Osteocyte (in vitro differentiated cells): ENCODE measurements at regions not wholly inside any gene's neighbourhood (a gene's known extent, or its start where the extent isn't known, plus 50 kb on each side); places are given as distances from the start of the nearest gene placed in this dataset.

ENCODE experiments used
- DNase-seq: peaks from one replicate; pipeline ENCODE4 v3.0.0; 2021; ENCODE audit warnings: mixed read lengths; ENCODE audit not compliant: unreplicated experiment; ENCODE audit errors: extremely low spot score
- H3K27ac Mint-ChIP-seq: one replicate; pipeline ENCODE4 v1.8.0; 2021; ENCODE audit warnings: mild to moderate bottlenecking, mixed read lengths; ENCODE audit not compliant: unreplicated experiment
- H3K27me3 Mint-ChIP-seq: one replicate; pipeline ENCODE4 v1.8.0; 2021; ENCODE audit warnings: mixed read lengths; ENCODE audit not compliant: unreplicated experiment
- H3K36me3 Mint-ChIP-seq: one replicate; pipeline ENCODE4 v1.8.0; 2021; ENCODE audit warnings: mixed read lengths; ENCODE audit not compliant: unreplicated experiment
- H3K4me1 Mint-ChIP-seq: one replicate; pipeline ENCODE4 v1.8.0; 2021; ENCODE audit warnings: mixed read lengths; ENCODE audit not compliant: unreplicated experiment
- H3K4me3 Mint-ChIP-seq: one replicate; pipeline ENCODE4 v1.8.0; 2021; ENCODE audit warnings: mild to moderate bottlenecking, moderate library complexity, mixed read lengths; ENCODE audit not compliant: unreplicated experiment
- H3K9me3 Mint-ChIP-seq: one replicate; pipeline ENCODE4 v1.8.0; 2021; ENCODE audit warnings: mixed read lengths; ENCODE audit not compliant: unreplicated experiment
- CTCF ChIP-seq: fragments of 200-600 bp; sonication (generic); IDR thresholded peaks from 2 replicates; pipeline ENCODE4 v1.5.0; 2021; ENCODE audit warnings: antibody characterized with exemption, mild to moderate bottlenecking, moderate library complexity

GRCh38 chr5:167969998-167970397 lies 321.4 kb upstream of the WWC1 start:
- peaks cover 10% of the 10 kb centered on the region for H3K4me1 Mint-ChIP-seq
- peaks cover 2% of the 10 kb centered on the region for H3K27me3 Mint-ChIP-seq
- H3K4me3 Mint-ChIP-seq: no peak overlapping the region
- no peak overlapping the region for H3K27ac Mint-ChIP-seq
- DNase-seq: no peak
- no peaks in the 10 kb centered on the region for H3K36me3 Mint-ChIP-seq
- no peaks in the 10 kb centered on the region for H3K9me3 Mint-ChIP-seq
- no peak for TF ChIP-seq CTCF

- Mint-ChIP-seq H3K4me3 (no peak overlapping the region), H3K27ac (no peak overlapping the region), H3K27me3 (peaks cover 2% of the 10 kb centered on the region), H3K4me1 (peaks cover 10% of the 10 kb centered on the region), H3K36me3 (no peaks in the 10 kb centered on the region), H3K9me3 (no peaks in the 10 kb centered on the region)
- no peak for TF ChIP-seq CTCF
- no peak for DNase-seq
Observed at GRCh38 chr5:167971706-167972105, 319.7 kb upstream of the WWC1 start.

- Mint-ChIP-seq H3K27me3 (peaks cover 7% of the 10 kb centered on the region), H3K9me3 (no peaks in the 10 kb centered on the region), H3K4me1 (no peaks in the 10 kb centered on the region), H3K4me3 (no peak overlapping the region), H3K36me3 (no peaks in the 10 kb centered on the region), H3K27ac (no peak overlapping the region)
- DNase-seq: no peak
- no peak for TF ChIP-seq CTCF
Observed at GRCh38 chr5:167973126-167973525, 318.3 kb upstream of the WWC1 start.

GRCh38 chr5:167984951-167985350 lies 306.5 kb upstream of the WWC1 start:
- Mint-ChIP-seq H3K27me3 (peaks cover 11% of the 10 kb centered on the region), H3K4me1 (peaks cover 4% of the 10 kb centered on the region), H3K27ac (no peak overlapping the region), H3K9me3 (no peaks in the 10 kb centered on the region), H3K4me3 (no peak overlapping the region), H3K36me3 (no peaks in the 10 kb centered on the region)
- no peak for TF ChIP-seq CTCF
- no peak for DNase-seq

- no peak overlapping the region for H3K27ac Mint-ChIP-seq
- no peak for DNase-seq
- H3K9me3 Mint-ChIP-seq: no peaks in the 10 kb centered on the region
- H3K36me3 Mint-ChIP-seq: no peaks in the 10 kb centered on the region
- peaks cover 11% of the 10 kb centered on the region for H3K27me3 Mint-ChIP-seq
- no peak for TF ChIP-seq CTCF
- no peak overlapping the region for H3K4me3 Mint-ChIP-seq
- peaks cover 4% of the 10 kb centered on the region for H3K4me1 Mint-ChIP-seq
Observed at GRCh38 chr5:167985373-167985772, 306.1 kb upstream of the WWC1 start.
